Gastrocnemius medialis (tissue), 4 donors: ENCODE measurements at regions not wholly inside any gene's neighbourhood (a gene's known extent, or its start where the extent isn't known, plus 50 kb on each side); places are given as distances from the start of the nearest gene placed in this dataset.

Experiments used
- POLR2A ChIP-seq, 2 donors: fragments of 450-650 bp; IDR thresholded peaks; one replicate each; pipeline ENCODE4 v1.6.1; 2017; ENCODE audit warnings: antibody characterized with exemption in 2 of 2, mild to moderate bottlenecking in 2 of 2, moderate library complexity in 2 of 2
- TF ChIP-seq, protein P1 (sequence below), 5 experiments: fragments of 450-650 bp in 3 of 5; fragments of 200-600 bp in 2 of 5; sonication (generic) in 2 of 5; IDR thresholded peaks in 4 of 5; conservative IDR thresholded peaks in 1 of 5; 1 replicate in 4 of 5; 2 replicates in 1 of 5; pipeline ENCODE4 v1.5.1; 2016 to 2019; ENCODE audit warnings: antibody characterized with exemption in 5 of 5, mild to moderate bottlenecking in 3 of 5, moderate library complexity in 3 of 5

DNA sequence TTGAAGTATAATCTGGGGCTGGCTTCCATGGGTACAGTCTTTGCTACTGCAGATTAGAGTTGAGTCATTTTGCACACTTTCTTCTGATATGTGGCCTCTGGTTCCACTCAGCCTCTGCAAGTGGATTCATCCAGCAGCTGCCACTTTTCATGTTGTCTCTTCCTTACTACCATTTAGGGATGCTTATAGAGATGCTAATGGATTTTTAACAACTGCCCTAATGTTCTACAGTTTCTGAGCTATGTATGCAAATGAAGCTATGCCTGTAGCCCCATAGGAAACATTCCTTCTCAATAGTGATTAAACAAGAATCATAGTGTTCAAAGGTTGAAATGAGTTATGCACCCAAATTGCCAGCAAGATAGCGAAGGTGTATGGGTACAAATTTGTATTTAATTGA lies 456.0 kb upstream of the ITGA1 start:
- TF ChIP-seq POLR2A (IDR thresholded peaks at IDR 0.05), result no peak
- TF ChIP-seq, protein P1, sequence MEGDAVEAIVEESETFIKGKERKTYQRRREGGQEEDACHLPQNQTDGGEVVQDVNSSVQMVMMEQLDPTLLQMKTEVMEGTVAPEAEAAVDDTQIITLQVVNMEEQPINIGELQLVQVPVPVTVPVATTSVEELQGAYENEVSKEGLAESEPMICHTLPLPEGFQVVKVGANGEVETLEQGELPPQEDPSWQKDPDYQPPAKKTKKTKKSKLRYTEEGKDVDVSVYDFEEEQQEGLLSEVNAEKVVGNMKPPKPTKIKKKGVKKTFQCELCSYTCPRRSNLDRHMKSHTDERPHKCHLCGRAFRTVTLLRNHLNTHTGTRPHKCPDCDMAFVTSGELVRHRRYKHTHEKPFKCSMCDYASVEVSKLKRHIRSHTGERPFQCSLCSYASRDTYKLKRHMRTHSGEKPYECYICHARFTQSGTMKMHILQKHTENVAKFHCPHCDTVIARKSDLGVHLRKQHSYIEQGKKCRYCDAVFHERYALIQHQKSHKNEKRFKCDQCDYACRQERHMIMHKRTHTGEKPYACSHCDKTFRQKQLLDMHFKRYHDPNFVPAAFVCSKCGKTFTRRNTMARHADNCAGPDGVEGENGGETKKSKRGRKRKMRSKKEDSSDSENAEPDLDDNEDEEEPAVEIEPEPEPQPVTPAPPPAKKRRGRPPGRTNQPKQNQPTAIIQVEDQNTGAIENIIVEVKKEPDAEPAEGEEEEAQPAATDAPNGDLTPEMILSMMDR (IDR thresholded peaks at IDR 0.05 in 4 of 5, conservative IDR thresholded peaks at IDR 0.05 in 1 of 5), result no peak
